H9 (cell line): ENCODE measurements at regions not wholly inside any gene's neighbourhood (a gene's known extent, or its start where the extent isn't known, plus 50 kb on each side); places are given as distances from the start of the nearest gene placed in this dataset.

ENCODE experiments used
- DNase-seq: peaks from one replicate; pipeline ENCODE4 v3.0.0-alpha.2; 2017
- H2AFZ ChIP-seq: one replicate; pipeline ENCODE4 v1.6.1; 2013; ENCODE audit warnings: mild to moderate bottlenecking, low read length, control low read depth, moderate library complexity
- H2AK5ac ChIP-seq: 2 replicates; pipeline ENCODE4 v1.6.1; 2013; ENCODE audit warnings: low read length, control low read depth, mixed read lengths; ENCODE audit not compliant: insufficient read length
- H2BK120ac ChIP-seq: one replicate; pipeline ENCODE4 v1.6.1; 2013; ENCODE audit warnings: low read depth, mild to moderate bottlenecking, low read length, control low read depth, inconsistent platforms; ENCODE audit not compliant: poor library complexity, severe bottlenecking
- H2BK12ac ChIP-seq: 2 replicates; pipeline ENCODE4 v1.6.1; 2013; ENCODE audit warnings: low read length, control low read depth, mixed read lengths, low read depth; ENCODE audit not compliant: insufficient read length
- H2BK15ac ChIP-seq: 2 replicates; pipeline ENCODE4 v1.6.1; 2013; ENCODE audit warnings: low read depth, low read length, control low read depth
- H2BK20ac ChIP-seq: one replicate; pipeline ENCODE4 v1.6.1; 2013; ENCODE audit warnings: low read depth, mild to moderate bottlenecking, low read length, control low read depth, inconsistent platforms; ENCODE audit not compliant: poor library complexity, severe bottlenecking
- H2BK5ac ChIP-seq: 2 replicates; pipeline ENCODE4 v1.6.1; 2013; ENCODE audit warnings: low read length, control low read depth, mixed read lengths; ENCODE audit not compliant: insufficient read length
- H3K14ac ChIP-seq: 2 replicates; pipeline ENCODE4 v1.6.1; 2013; ENCODE audit warnings: low read length, control low read depth; ENCODE audit not compliant: insufficient read depth
- H3K18ac ChIP-seq: 2 replicates; pipeline ENCODE4 v1.6.1; 2013; ENCODE audit warnings: low read depth, mild to moderate bottlenecking, mixed read lengths, low read length, control low read depth; ENCODE audit not compliant: insufficient read length
- H3K23ac ChIP-seq: 2 replicates; pipeline ENCODE4 v1.6.1; 2013; ENCODE audit warnings: low read length, control low read depth, mixed read lengths, low read depth; ENCODE audit not compliant: insufficient read length
- H3K23me2 ChIP-seq: 2 replicates; pipeline ENCODE4 v1.6.1; 2013; ENCODE audit warnings: low read depth, mild to moderate bottlenecking, mixed read lengths, low read length, control low read depth; ENCODE audit not compliant: insufficient read length, poor library complexity, severe bottlenecking
- H3K27ac ChIP-seq: 2 replicates; pipeline ENCODE4 v1.5.1; 2013; ENCODE audit warnings: low read length, control low read depth, mixed read lengths, low read depth; ENCODE audit not compliant: insufficient read length
- H3K27me3 ChIP-seq: 2 replicates; pipeline ENCODE4 v1.6.1; 2013; ENCODE audit warnings: low read length, control low read depth, inconsistent platforms; ENCODE audit not compliant: insufficient read depth
- H3K4ac ChIP-seq: 2 replicates; pipeline ENCODE4 v1.6.1; 2013; ENCODE audit warnings: low read depth, mild to moderate bottlenecking, control low read depth, inconsistent platforms, low read length, moderate library complexity
- H3K4me1 ChIP-seq: 2 replicates; pipeline ENCODE4 v1.6.1; 2013; ENCODE audit warnings: low read length, control low read depth, inconsistent platforms; ENCODE audit not compliant: insufficient read depth
- H3K4me2 ChIP-seq: 2 replicates; pipeline ENCODE4 v1.6.1; 2013; ENCODE audit warnings: low read length, control low read depth, mixed read lengths; ENCODE audit not compliant: insufficient read length, insufficient read depth
- H3K56ac ChIP-seq: 2 replicates; pipeline ENCODE4 v1.6.1; 2013; ENCODE audit warnings: low read depth, mild to moderate bottlenecking, mixed read lengths, low read length, control low read depth; ENCODE audit not compliant: insufficient read length
- H3K79me1 ChIP-seq: 2 replicates; pipeline ENCODE4 v1.6.1; 2013; ENCODE audit warnings: low read depth, mild to moderate bottlenecking, moderate library complexity, low read length, control low read depth, inconsistent platforms; ENCODE audit not compliant: insufficient read depth, poor library complexity, severe bottlenecking
- H3K79me2 ChIP-seq: 2 replicates; pipeline ENCODE4 v1.6.1; 2013; ENCODE audit warnings: low read length, control low read depth, inconsistent platforms; ENCODE audit not compliant: insufficient read depth
- H3K9ac ChIP-seq: 2 replicates; pipeline ENCODE4 v1.6.1; 2013; ENCODE audit warnings: low read length, control low read depth, mixed read lengths; ENCODE audit not compliant: insufficient read length; ENCODE audit errors: extremely low read depth
- H3K9me3 ChIP-seq: one replicate; pipeline ENCODE4 v1.6.1; 2013; ENCODE audit warnings: low read depth, low read length, inconsistent platforms; ENCODE audit not compliant: control insufficient read depth
- H3T11ph ChIP-seq: one replicate; pipeline ENCODE4 v1.6.1; 2013; ENCODE audit warnings: mild to moderate bottlenecking, low read length, control low read depth, inconsistent platforms
- H4K20me1 ChIP-seq: one replicate; pipeline ENCODE4 v1.6.1; 2013; ENCODE audit not compliant: control insufficient read depth, insufficient read length, insufficient read depth
- H4K5ac ChIP-seq: 2 replicates; pipeline ENCODE4 v1.6.1; 2013; ENCODE audit warnings: low read depth, mild to moderate bottlenecking, mixed read lengths, low read length, control low read depth; ENCODE audit not compliant: insufficient read length
- H4K8ac ChIP-seq: replicated peaks from 2 replicates; pipeline ENCODE4 v1.6.1; 2013; ENCODE audit warnings: low read length, control low read depth, mixed read lengths, low read depth; ENCODE audit not compliant: insufficient read length
- H4K91ac ChIP-seq: 2 replicates; pipeline ENCODE4 v1.6.1; 2013; ENCODE audit warnings: low read depth, mild to moderate bottlenecking, moderate library complexity, mixed read lengths, low read length, control low read depth; ENCODE audit not compliant: insufficient read length
- H3K27ac Mint-ChIP-seq, 3 experiments: 2 replicates in 2 of 3; 3 replicates in 1 of 3; pipeline ENCODE4 v1.8.0; 2020 to 2021; ENCODE audit warnings: mixed read lengths in 3 of 3, mild to moderate bottlenecking in 1 of 3, moderate library complexity in 1 of 3
- H3K27me3 Mint-ChIP-seq: 2 replicates; pipeline ENCODE4 v1.8.0; 2021; ENCODE audit warnings: low read depth, mild to moderate bottlenecking, moderate library complexity, mixed read lengths
- H3K36me3 Mint-ChIP-seq, 3 experiments: 2 replicates in 2 of 3; 3 replicates in 1 of 3; pipeline ENCODE4 v1.8.0; 2020 to 2021; ENCODE audit warnings: low read depth in 3 of 3, mixed read lengths in 3 of 3; ENCODE audit not compliant: insufficient read depth in 1 of 3
- H3K4me1 Mint-ChIP-seq, 2 experiments: 2 replicates each; pipeline ENCODE4 v1.8.0; 2020; ENCODE audit warnings: mixed read lengths in 2 of 2
- H3K4me3 Mint-ChIP-seq, 2 experiments: 2 replicates in 1 of 2; 3 replicates in 1 of 2; pipeline ENCODE4 v1.8.0; 2020 to 2021; ENCODE audit warnings: mild to moderate bottlenecking in 2 of 2, mixed read lengths in 2 of 2, moderate library complexity in 1 of 2
- H3K9me3 Mint-ChIP-seq, 2 experiments: 2 replicates in 1 of 2; 3 replicates in 1 of 2; pipeline ENCODE4 v1.8.0; 2020; ENCODE audit warnings: mild to moderate bottlenecking in 2 of 2, mixed read lengths in 2 of 2, moderate library complexity in 1 of 2
- WGBS: extraction: QIAGEN DNeasy Blood & Tissue Kit; methylation state at CpG from one replicate; pipeline ENCODE4 v1.1.7; 2013; ENCODE audit warnings: missing lambda C conversion rate, low lambda C conversion rate, mixed read lengths; ENCODE audit not compliant: insufficient read length; ENCODE audit errors: extremely low coverage; 5-methylcytosine and 5-hydroxymethylcytosine counted together
- TF ChIP-seq, protein P1 (sequence below): fragments of 200-600 bp; sonication (generic); conservative IDR thresholded peaks from 3 replicates; pipeline ENCODE4 v1.8.0; 2021; ENCODE audit warnings: antibody characterized with exemption, mild to moderate bottlenecking

DNA sequence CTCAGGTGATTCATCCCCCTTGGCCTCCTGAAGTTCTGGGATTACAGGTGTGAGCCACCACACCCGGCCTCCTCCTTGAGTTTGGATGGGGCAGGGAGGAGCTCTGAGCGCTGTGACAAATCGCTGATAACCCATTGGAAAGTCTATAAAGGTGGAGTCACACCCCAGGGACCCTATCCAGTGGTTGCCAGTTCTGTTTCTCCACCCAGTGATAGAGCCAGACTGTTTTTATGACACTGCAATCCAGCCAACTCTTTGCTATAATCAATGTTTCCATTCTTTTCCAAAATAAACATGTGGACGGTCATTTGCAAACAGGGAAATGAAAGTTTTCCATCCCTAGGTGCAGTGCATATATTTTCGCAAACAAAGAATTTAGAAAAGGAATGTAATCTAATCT lies 142.0 kb upstream of the PELI2 start:
- H4K5ac ChIP-seq, result no peak overlapping the region
- no peak overlapping the region for H3K18ac ChIP-seq
- no peak overlapping the region for H2BK5ac ChIP-seq
- H3K56ac ChIP-seq, result no peak overlapping the region
- H3K4me1 ChIP-seq, result no peaks in the 10 kb centered on the region
- no peak overlapping the region for H2AFZ ChIP-seq
- no peak overlapping the region for H3K27ac Mint-ChIP-seq
- DNase-seq, result no peak
- H2AK5ac ChIP-seq, result no peak overlapping the region
- no peaks in the 10 kb centered on the region for H3K79me1 ChIP-seq
- no peak overlapping the region for H3K23ac ChIP-seq
- no peak overlapping the region for H3K4me3 Mint-ChIP-seq
- no peak overlapping the region for H3K27ac ChIP-seq
- H3K9me3 Mint-ChIP-seq, result peaks cover 4 to 5% of the 10 kb centered on the region in 2 experiments; a peak in 3 of 5 replicates
- H3K4me1 Mint-ChIP-seq, result peaks cover 4 to 7% of the 10 kb centered on the region in 2 experiments
- H3K79me2 ChIP-seq, result no peaks in the 10 kb centered on the region
- WGBS, result no CpG with 5 or more reads among the region's 5 CpGs
- no peak overlapping the region for H3K14ac ChIP-seq
- no peak overlapping the region for H3K4ac ChIP-seq
- no peak overlapping the region for H4K91ac ChIP-seq
- no peak overlapping the region for H2BK15ac ChIP-seq
- no peak overlapping the region for H3T11ph ChIP-seq
- H4K20me1 ChIP-seq, result no peaks in the 10 kb centered on the region
- H3K27me3 ChIP-seq, result no peaks in the 10 kb centered on the region
- H2BK20ac ChIP-seq, result no peak overlapping the region
- TF ChIP-seq, protein P1, sequence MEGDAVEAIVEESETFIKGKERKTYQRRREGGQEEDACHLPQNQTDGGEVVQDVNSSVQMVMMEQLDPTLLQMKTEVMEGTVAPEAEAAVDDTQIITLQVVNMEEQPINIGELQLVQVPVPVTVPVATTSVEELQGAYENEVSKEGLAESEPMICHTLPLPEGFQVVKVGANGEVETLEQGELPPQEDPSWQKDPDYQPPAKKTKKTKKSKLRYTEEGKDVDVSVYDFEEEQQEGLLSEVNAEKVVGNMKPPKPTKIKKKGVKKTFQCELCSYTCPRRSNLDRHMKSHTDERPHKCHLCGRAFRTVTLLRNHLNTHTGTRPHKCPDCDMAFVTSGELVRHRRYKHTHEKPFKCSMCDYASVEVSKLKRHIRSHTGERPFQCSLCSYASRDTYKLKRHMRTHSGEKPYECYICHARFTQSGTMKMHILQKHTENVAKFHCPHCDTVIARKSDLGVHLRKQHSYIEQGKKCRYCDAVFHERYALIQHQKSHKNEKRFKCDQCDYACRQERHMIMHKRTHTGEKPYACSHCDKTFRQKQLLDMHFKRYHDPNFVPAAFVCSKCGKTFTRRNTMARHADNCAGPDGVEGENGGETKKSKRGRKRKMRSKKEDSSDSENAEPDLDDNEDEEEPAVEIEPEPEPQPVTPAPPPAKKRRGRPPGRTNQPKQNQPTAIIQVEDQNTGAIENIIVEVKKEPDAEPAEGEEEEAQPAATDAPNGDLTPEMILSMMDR, result no peak
- H2BK120ac ChIP-seq, result no peak overlapping the region
- peaks cover 0 to 4% (median 0%) of the 10 kb centered on the region in 3 experiments; a peak in 1 of 7 replicates for H3K36me3 Mint-ChIP-seq
- H3K9ac ChIP-seq, result no peak overlapping the region
- no peak overlapping the region for H3K4me2 ChIP-seq
- no peak overlapping the region for H2BK12ac ChIP-seq
- H3K27me3 Mint-ChIP-seq, result no peaks in the 10 kb centered on the region
- H3K9me3 ChIP-seq, result no peaks in the 10 kb centered on the region
- H4K8ac ChIP-seq, result no peak overlapping the region
- no peaks in the 10 kb centered on the region for H3K23me2 ChIP-seq
